Dendritic cell treated with granulocyte-macrophage colony-stimulating factor and Interleukin-4, amounts not matched to agents 40 ng/mL and 50 ng/mL, for 4 days (primary cell): ENCODE measurements at regions not wholly inside any gene's neighbourhood (a gene's known extent, or its start where the extent isn't known, plus 50 kb on each side); places are given as distances from the start of the nearest gene placed in this dataset.

ENCODE experiments used
- H3K27ac Mint-ChIP-seq: one replicate; pipeline ENCODE4 v1.8.0; 2022; ENCODE audit warnings: mild to moderate bottlenecking, mixed read lengths
- H3K27me3 Mint-ChIP-seq: one replicate; pipeline ENCODE4 v1.8.0; 2022; ENCODE audit warnings: mild to moderate bottlenecking, mixed read lengths
- H3K36me3 Mint-ChIP-seq: one replicate; pipeline ENCODE4 v1.8.0; 2022; ENCODE audit warnings: low read depth, mixed read lengths
- H3K4me1 Mint-ChIP-seq: one replicate; pipeline ENCODE4 v1.8.0; 2022; ENCODE audit warnings: low read depth, mixed read lengths
- H3K4me3 Mint-ChIP-seq: one replicate; pipeline ENCODE4 v1.8.0; 2022; ENCODE audit warnings: mild to moderate bottlenecking, moderate library complexity, mixed read lengths
- H3K9me3 Mint-ChIP-seq: one replicate; pipeline ENCODE4 v1.8.0; 2022; ENCODE audit warnings: mixed read lengths
- intact Hi-C: fragments of 100-400 bp; cut with micrococcal nuclease; formaldehyde crosslinking; loops from one replicate; pipeline ENCODE4 v1.15.0; 2022

DNA sequence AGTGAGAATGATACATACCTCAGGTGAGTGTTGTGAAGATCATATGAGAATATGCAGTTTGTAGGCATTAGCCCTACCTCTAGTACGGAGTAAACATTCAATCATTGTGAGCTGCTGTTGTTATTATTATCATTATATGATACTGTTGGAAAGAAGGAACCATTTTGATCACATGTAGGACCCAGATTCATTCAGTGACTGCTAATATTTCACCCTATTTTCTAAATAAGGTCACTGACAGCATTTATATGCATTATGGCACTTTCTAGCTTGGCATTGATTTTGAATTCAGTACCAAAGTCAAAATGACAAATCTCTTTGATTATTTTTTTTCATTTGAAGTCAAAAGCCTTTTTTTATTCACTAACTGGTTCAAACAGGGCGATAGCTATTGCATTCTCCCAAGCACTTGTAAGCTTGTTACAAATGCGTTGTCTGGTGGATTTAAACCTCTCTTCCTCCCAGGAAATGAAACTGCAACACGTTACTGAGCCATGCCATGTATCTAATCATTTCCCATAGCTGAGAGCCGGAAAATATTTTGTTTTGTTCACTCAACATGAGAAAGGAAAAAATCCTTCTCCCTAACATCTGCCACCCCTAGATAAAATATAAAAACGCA lies 320.8 kb upstream of the SGCD start:
- no peak overlapping the region for H3K4me3 Mint-ChIP-seq
- no peak overlapping the region for H3K27ac Mint-ChIP-seq
- H3K27me3 Mint-ChIP-seq = no peaks in the 10 kb centered on the region

DNA sequence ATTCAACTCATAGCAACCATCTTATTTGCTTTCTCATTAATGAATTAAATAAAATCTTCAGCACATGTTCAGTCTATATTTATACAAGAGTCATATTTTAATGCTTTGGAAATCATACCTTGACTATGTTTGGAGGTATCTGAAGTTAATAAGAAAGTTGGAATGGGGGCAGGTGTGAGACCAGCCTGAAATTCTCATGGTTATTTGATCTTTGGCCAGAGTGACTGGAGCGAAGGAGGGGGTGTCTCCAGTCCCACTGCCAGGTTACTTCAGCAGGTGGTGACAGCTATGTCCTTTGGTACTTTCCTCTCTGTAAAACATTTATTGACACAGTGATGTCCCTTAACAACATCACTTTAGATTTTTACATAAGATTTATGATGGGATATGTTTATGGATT lies 318.1 kb upstream of the SGCD start:
- intact Hi-C loops = no loop called here
- no peaks in the 10 kb centered on the region for H3K27me3 Mint-ChIP-seq
- H3K4me3 Mint-ChIP-seq = no peak overlapping the region
- H3K9me3 Mint-ChIP-seq = no peaks in the 10 kb centered on the region
- H3K27ac Mint-ChIP-seq = no peak overlapping the region
- H3K4me1 Mint-ChIP-seq = no peaks in the 10 kb centered on the region
- no peaks in the 10 kb centered on the region for H3K36me3 Mint-ChIP-seq

More for the DNA sequence above, 320.8 kb upstream of the SGCD start:
- intact Hi-C loops = no loop called here
- Mint-ChIP-seq H3K9me3 (no peaks in the 10 kb centered on the region), H3K4me1 (no peaks in the 10 kb centered on the region), H3K36me3 (no peaks in the 10 kb centered on the region)

DNA sequence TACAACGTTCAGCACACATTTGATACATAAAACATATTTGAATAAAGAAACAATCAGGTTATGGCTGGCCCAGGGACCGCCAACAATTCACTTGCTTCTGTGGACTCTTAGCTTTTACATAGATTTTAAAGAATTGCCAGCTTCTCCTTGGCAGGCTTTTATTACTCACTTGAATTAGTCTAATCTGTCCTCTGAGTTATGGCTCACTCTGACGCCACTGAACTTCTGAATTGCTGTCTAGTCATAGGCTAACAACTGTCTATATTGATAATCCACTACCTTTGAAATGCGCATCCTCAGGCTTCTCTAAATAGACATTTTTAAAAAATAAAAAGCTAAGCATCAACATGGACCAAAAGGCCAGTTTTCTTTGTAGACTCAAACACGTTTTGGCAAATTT lies 317.4 kb upstream of the SGCD start:
- H3K4me1 Mint-ChIP-seq = no peaks in the 10 kb centered on the region
- intact Hi-C loops = no loop called here
- no peaks in the 10 kb centered on the region for H3K36me3 Mint-ChIP-seq
- no peaks in the 10 kb centered on the region for H3K27me3 Mint-ChIP-seq
- no peaks in the 10 kb centered on the region for H3K9me3 Mint-ChIP-seq
- H3K4me3 Mint-ChIP-seq = no peak overlapping the region
- H3K27ac Mint-ChIP-seq = no peak overlapping the region

DNA sequence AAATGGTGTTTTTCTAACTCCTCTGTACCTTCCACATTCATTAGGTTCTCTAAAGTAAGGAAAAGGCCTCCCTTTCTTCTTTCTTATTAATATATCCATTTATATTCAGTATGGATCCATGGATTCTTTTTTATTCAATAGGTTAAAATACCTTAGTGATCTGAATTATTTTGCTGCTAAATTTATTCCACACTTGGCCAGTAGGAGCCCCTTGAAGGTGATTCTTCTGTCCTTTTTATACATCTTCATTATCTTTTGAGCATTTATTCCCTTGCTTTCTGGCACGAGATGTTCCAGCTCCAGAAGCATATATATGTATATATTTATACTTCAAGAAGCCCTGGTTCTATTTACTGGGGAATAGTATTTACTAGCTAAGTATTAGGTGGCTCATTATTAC lies 311.8 kb upstream of the SGCD start:
- Mint-ChIP-seq H3K9me3 (no peaks in the 10 kb centered on the region), H3K27me3 (no peaks in the 10 kb centered on the region), H3K4me1 (no peaks in the 10 kb centered on the region), H3K4me3 (no peak overlapping the region), H3K36me3 (no peaks in the 10 kb centered on the region), H3K27ac (no peak overlapping the region)
- intact Hi-C loops = no loop called here

DNA sequence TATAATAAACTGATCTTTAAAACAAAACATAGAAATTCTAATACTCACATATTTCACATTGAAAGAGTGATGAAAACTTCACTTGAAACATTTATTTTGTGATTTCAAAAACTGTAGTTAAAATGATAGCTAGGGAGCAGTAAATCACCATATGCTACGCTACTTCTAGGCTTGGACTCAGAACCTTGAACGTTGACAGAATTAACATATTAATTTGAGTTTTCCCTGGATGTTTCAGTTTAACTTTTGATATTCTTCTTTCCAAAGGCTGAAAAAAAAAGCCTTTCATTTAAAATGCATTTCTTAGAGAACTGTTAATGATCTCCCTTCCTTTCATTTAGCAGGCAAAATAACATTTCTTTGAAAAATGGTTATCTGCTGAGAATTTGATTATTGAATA lies 307.8 kb upstream of the SGCD start:
- Mint-ChIP-seq H3K27me3 (no peaks in the 10 kb centered on the region), H3K9me3 (peaks cover 9% of the 10 kb centered on the region), H3K36me3 (no peaks in the 10 kb centered on the region), H3K4me3 (no peak overlapping the region), H3K27ac (no peak overlapping the region), H3K4me1 (no peaks in the 10 kb centered on the region)
- intact Hi-C loops = no loop called here

DNA sequence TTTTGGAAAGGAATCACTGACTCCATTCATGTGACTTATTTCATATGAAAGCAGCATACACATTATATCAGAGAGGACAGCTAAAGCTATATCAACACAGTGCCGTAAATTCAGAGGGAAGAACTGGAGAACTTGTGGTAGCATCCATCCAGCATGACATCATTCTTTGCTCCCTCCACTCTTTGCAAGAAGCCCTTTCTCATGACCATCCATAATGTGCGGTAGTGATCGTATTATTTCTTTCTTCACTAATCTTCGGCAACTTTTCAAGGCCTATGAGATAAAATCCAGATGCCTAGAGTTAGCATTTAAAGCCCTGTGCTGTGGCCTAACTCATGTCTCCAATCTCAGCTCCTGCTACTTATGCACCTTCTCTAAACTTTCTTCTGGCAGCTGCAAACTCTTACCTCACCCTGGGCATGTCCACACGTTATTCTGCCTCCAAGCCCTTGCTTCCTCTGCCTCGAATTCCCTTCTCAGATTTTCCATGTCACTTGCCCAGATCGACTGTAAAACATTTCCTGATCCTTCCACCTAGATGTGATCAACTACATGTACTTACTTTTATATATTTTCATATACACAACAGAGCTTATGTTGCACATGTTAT lies 307.3 kb upstream of the SGCD start:
- no peaks in the 10 kb centered on the region for H3K36me3 Mint-ChIP-seq
- no peak overlapping the region for H3K27ac Mint-ChIP-seq
- intact Hi-C loops = no loop called here
- no peak overlapping the region for H3K4me3 Mint-ChIP-seq
- H3K27me3 Mint-ChIP-seq = no peaks in the 10 kb centered on the region
- H3K9me3 Mint-ChIP-seq = peaks cover 13% of the 10 kb centered on the region
- no peaks in the 10 kb centered on the region for H3K4me1 Mint-ChIP-seq

DNA sequence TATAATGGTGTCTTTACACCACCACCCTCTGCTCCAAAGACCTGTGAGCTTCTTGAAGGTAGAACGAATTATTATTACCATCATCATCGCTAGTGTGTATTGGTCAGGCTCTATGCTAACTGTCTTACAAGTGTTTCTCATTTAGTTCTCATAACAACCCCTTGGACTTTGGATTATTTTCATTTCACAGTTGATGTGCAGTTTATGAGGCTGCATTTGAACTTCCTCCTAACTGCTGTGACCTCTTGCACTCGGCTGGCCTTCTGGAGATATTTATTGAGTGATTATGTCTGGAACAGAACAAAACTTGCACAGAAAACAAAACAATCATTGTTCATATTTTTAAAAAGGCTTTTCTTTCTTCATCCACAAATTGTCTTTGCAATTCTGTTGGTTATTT lies 306.3 kb upstream of the SGCD start:
- Mint-ChIP-seq H3K27me3 (no peaks in the 10 kb centered on the region), H3K9me3 (peaks cover 13% of the 10 kb centered on the region), H3K27ac (no peak overlapping the region), H3K4me1 (no peaks in the 10 kb centered on the region), H3K4me3 (no peak overlapping the region), H3K36me3 (no peaks in the 10 kb centered on the region)
- intact Hi-C loops = no loop called here

DNA sequence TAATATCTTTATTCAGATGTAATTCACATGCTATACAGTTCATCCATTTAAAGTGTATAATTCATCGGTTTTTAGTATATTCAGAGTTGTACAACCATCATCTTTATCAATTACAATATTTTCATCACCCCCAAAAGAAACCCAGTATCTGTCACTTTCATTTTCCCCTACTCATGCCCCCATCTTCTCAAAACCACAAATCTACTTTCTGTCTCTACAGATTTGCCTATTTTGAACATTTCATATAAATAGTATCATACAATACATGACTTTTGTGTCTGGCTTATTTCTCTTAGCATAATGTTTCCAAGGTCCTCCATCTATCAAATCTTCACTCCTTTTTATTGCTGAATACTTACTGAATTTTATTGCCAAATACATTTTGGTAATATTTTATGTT lies 305.1 kb upstream of the SGCD start:
- no peak overlapping the region for H3K27ac Mint-ChIP-seq
- H3K27me3 Mint-ChIP-seq = no peaks in the 10 kb centered on the region
- no peaks in the 10 kb centered on the region for H3K4me1 Mint-ChIP-seq
- H3K36me3 Mint-ChIP-seq = no peaks in the 10 kb centered on the region
- H3K4me3 Mint-ChIP-seq = no peak overlapping the region
- H3K9me3 Mint-ChIP-seq = peaks cover 13% of the 10 kb centered on the region
- intact Hi-C loops = no loop called here

DNA sequence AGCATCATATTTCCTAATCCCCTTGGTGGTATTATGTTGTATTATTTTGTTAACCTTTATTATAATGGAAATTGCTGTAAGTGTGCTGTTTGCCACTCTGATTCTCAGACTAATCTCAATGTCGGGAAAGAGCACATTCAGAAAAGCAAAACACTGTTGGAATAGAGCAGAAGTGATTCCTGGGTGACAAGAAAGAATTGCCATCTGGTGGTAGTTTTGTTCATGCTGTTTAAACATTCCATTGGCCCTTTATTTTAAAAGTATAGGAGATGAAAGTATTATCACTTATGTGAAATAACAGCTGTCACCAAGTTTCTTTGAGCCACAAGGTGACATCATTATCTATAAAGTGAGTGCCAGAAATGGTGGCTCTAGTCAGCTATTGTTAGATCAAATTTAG lies 301.3 kb upstream of the SGCD start:
- Mint-ChIP-seq H3K4me3 (no peak overlapping the region), H3K27me3 (no peaks in the 10 kb centered on the region), H3K27ac (no peak overlapping the region), H3K9me3 (peaks cover 13% of the 10 kb centered on the region), H3K4me1 (no peaks in the 10 kb centered on the region), H3K36me3 (no peaks in the 10 kb centered on the region)
- intact Hi-C loops = no loop called here

DNA sequence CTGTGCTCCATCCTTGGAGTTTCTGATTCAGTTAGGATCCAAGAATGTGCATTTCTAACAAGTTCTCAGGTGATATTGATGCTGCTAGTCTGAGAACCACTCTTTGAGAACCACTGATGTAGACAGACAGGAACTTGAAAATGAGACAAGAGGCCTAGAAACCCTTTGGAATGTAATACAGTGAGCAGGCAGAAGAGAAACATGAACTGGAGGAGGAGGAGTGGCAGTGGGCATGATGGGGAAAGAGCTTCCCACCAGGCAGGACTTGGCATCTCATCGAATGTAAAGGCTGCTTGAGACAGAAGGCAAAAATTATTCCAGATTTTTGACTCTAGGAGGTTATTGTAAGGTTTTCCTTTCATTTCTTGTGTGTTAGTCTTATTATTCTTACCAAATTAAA lies 295.8 kb upstream of the SGCD start:
- Mint-ChIP-seq H3K4me1 (no peaks in the 10 kb centered on the region), H3K36me3 (no peaks in the 10 kb centered on the region), H3K4me3 (no peak overlapping the region), H3K27me3 (no peaks in the 10 kb centered on the region), H3K9me3 (no peaks in the 10 kb centered on the region), H3K27ac (no peak overlapping the region)
- intact Hi-C loops = no loop called here

DNA sequence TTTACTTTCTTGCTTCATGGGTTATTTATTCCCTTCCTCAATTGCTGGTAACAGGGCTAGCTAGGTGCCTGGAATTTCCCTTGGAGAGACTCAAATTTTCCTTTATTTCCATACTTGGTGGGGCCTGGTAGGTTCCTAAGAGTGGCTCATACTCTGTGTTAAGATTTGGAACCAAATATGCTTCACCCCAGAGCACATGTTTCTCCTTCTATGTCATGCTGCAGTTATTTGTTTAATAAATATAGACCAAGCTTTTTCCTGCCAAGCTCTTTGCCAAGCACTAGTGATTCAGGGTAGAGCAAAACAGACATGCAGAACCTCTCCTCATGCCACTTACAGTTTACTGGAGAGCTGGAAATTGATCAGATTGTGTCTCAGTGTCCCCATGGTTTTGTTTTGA lies 290.3 kb upstream of the SGCD start:
- H3K27me3 Mint-ChIP-seq = no peaks in the 10 kb centered on the region
- no peak overlapping the region for H3K27ac Mint-ChIP-seq
- no peaks in the 10 kb centered on the region for H3K36me3 Mint-ChIP-seq
- no peak overlapping the region for H3K4me3 Mint-ChIP-seq
- no peaks in the 10 kb centered on the region for H3K4me1 Mint-ChIP-seq
- peaks cover 8% of the 10 kb centered on the region for H3K9me3 Mint-ChIP-seq
- intact Hi-C loops = no loop called here

DNA sequence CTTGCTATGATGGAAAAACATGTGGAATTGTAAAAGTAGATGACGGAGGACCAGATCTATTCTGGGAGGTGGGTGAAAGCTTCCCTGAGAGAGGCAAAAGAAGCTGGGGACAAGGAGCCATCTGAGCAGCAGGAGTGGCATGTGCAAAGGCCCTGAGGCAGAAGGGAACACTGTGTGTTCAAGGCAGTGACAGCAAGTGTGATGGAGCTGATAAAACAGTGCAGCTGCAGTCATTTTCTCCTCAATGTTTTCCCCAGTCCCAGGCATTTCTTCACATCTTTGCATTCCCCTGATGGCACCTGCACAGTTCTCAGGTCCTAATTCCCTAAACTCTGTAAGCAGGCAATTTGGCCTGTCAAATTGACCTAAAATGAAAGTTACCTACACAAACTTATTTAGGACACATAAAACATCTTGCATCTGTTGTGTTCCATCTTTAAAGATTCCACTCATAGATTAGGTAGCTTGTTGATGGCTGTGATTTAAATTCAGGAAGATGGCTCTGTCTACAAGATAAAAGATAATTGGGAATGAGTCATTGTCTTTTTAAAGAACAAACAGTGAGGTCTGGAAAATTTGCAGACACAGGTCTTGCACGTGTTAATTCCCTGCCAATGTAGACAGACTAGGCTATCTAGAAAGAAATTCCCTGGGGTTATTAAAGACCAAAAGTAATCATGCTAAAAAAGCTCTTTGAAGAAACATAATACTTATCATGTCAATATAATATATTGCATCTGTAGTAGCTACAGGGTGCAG lies 289.6 kb upstream of the SGCD start:
- Mint-ChIP-seq H3K4me1 (no peaks in the 10 kb centered on the region), H3K27me3 (no peaks in the 10 kb centered on the region), H3K27ac (no peak overlapping the region), H3K4me3 (no peak overlapping the region), H3K9me3 (peaks cover 8% of the 10 kb centered on the region), H3K36me3 (no peaks in the 10 kb centered on the region)
- intact Hi-C loops = no loop called here

DNA sequence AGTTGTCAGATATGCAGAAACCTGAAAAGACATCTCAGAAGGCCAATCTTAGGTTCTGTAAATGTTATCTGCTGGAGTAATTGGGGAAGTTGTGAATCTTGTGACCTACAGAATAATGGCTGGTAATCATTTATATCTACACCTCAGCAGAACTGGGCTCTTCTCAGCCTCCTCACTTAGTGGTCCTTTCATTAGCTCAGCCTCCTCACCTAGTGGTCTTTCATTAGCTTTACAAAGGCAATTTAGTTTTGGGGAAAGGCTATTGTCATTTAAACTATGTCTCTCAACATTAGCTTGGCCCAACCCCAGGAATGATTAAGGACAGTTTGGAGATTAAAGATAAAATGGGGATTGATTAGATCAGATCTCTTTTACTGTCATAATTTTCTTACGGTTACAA lies 284.2 kb upstream of the SGCD start:
- intact Hi-C loops = no loop called here
- Mint-ChIP-seq H3K9me3 (peaks cover 8% of the 10 kb centered on the region), H3K27me3 (no peaks in the 10 kb centered on the region), H3K27ac (no peak overlapping the region), H3K4me3 (no peak overlapping the region), H3K4me1 (no peaks in the 10 kb centered on the region), H3K36me3 (no peaks in the 10 kb centered on the region)

DNA sequence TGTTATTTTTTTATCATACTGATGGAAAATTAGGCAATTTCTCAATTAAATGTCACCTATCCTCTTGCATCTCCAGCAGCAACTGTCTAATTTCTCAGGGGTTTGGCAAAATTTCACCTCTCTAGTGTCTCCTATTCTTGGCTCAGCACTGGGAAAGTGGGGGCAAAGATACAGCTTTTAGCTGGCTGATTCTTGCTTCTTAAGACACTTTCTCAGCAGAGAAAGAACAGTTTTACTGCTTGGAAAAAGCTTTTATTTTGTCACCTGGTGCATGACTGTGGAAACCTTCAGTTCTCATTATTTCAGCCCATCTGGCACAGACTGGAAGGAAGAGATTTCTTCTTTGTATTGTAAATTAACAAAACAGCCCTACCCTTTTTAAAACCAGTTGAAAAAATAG lies 283.6 kb upstream of the SGCD start:
- Mint-ChIP-seq H3K36me3 (no peaks in the 10 kb centered on the region), H3K4me1 (no peaks in the 10 kb centered on the region), H3K27me3 (no peaks in the 10 kb centered on the region), H3K4me3 (no peak overlapping the region), H3K9me3 (peaks cover 8% of the 10 kb centered on the region), H3K27ac (no peak overlapping the region)
- intact Hi-C loops = no loop called here

DNA sequence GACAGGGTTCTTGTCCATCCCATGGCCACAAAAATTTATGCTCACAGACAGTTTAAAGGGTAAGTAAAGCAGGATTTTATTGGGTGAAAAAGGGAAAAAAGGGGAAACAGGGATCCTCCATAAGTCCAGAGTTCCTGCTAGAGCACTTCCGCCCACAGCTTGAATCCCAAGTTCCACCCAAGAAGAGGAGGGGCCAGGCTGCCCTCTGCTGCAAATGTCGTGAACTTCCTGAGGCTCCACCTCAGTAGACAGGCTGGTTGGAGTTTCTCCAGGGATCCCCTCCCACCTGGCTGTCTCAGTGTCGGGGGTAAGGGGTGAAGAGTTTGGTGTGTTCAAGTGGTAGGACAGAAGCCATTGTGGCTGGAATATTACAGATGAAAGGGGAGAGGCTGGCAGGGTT lies 275.0 kb upstream of the SGCD start:
- Mint-ChIP-seq H3K9me3 (peaks cover 8% of the 10 kb centered on the region), H3K36me3 (no peaks in the 10 kb centered on the region), H3K27me3 (no peaks in the 10 kb centered on the region), H3K4me1 (no peaks in the 10 kb centered on the region), H3K27ac (no peak overlapping the region), H3K4me3 (no peak overlapping the region)
- intact Hi-C loops = no loop called here
